Astrocyte (in vitro differentiated cells and primary cell): ENCODE measurements at regions not wholly inside any gene's neighbourhood (a gene's known extent, or its start where the extent isn't known, plus 50 kb on each side); places are given as distances from the start of the nearest gene placed in this dataset.

Experiments used
- DNase-seq: peaks from one replicate; pipeline ENCODE4 v3.0.0-alpha.2; 2010; ENCODE audit warnings: low read depth
- FAIRE-seq: peaks from 2 replicates; lab custom pipeline; 2011; peaks lifted over from hg19 to GRCh38; lab: Jason Lieb, UNC
- H2AFZ ChIP-seq: 2 replicates; pipeline ENCODE4 v1.6.0; 2012; ENCODE audit warnings: low read depth, low read length, inconsistent platforms
- H3K27ac ChIP-seq: 2 replicates; pipeline ENCODE4 v1.5.1; 2011; ENCODE audit warnings: low read depth, low read length, inconsistent platforms
- H3K27me3 ChIP-seq: 2 replicates; pipeline ENCODE4 v1.6.0; 2011; ENCODE audit warnings: low read length, inconsistent platforms; ENCODE audit not compliant: insufficient read depth
- H3K36me3 ChIP-seq: 2 replicates; pipeline ENCODE4 v1.5.1; 2011; ENCODE audit warnings: low read length, inconsistent platforms; ENCODE audit not compliant: insufficient read depth
- H3K4me1 ChIP-seq: 2 replicates; pipeline ENCODE4 v1.5.1; 2011; ENCODE audit warnings: low read length, inconsistent platforms; ENCODE audit not compliant: insufficient read depth
- H3K4me2 ChIP-seq: 2 replicates; pipeline ENCODE4 v1.6.0; 2012; ENCODE audit warnings: low read length, inconsistent platforms
- H3K4me3 ChIP-seq: 2 replicates; pipeline ENCODE4 v1.5.1; 2011; ENCODE audit warnings: low read depth, mild to moderate bottlenecking, low read length, inconsistent platforms; ENCODE audit not compliant: insufficient read depth
- H3K79me2 ChIP-seq: 2 replicates; pipeline ENCODE4 v1.6.0; 2012; ENCODE audit warnings: mild to moderate bottlenecking, low read length, inconsistent platforms; ENCODE audit not compliant: insufficient read depth
- H3K9ac ChIP-seq: 2 replicates; pipeline ENCODE4 v1.6.0; 2012; ENCODE audit warnings: mild to moderate bottlenecking, low read length, inconsistent platforms
- H3K9me3 ChIP-seq: 2 replicates; pipeline ENCODE4 v1.5.1; 2012; ENCODE audit warnings: low read depth, mild to moderate bottlenecking, low read length, inconsistent platforms; ENCODE audit not compliant: insufficient read depth
- H4K20me1 ChIP-seq: 2 replicates; pipeline ENCODE4 v1.6.0; 2012; ENCODE audit warnings: low read length, inconsistent platforms; ENCODE audit not compliant: insufficient read depth
- H3K27ac Mint-ChIP-seq: one replicate; pipeline ENCODE4 v1.8.0; 2021; ENCODE audit warnings: mild to moderate bottlenecking, mixed read lengths; ENCODE audit not compliant: unreplicated experiment
- H3K27me3 Mint-ChIP-seq: one replicate; pipeline ENCODE4 v1.8.0; 2021; ENCODE audit warnings: low read depth, mixed read lengths; ENCODE audit not compliant: unreplicated experiment
- H3K36me3 Mint-ChIP-seq: one replicate; pipeline ENCODE4 v1.8.0; 2021; ENCODE audit warnings: low read depth, mixed read lengths; ENCODE audit not compliant: unreplicated experiment
- H3K4me1 Mint-ChIP-seq: one replicate; pipeline ENCODE4 v1.8.0; 2021; ENCODE audit warnings: low read depth, mixed read lengths; ENCODE audit not compliant: unreplicated experiment
- H3K4me3 Mint-ChIP-seq: one replicate; pipeline ENCODE4 v1.8.0; 2021; ENCODE audit warnings: mild to moderate bottlenecking, moderate library complexity, mixed read lengths; ENCODE audit not compliant: unreplicated experiment
- H3K9me3 Mint-ChIP-seq: one replicate; pipeline ENCODE4 v1.8.0; 2021; ENCODE audit warnings: mild to moderate bottlenecking, mixed read lengths; ENCODE audit not compliant: unreplicated experiment
- EZH2 ChIP-seq: IDR thresholded peaks from 2 replicates; pipeline ENCODE4 v1.6.1; 2012; ENCODE audit warnings: mild to moderate bottlenecking, low read length, inconsistent platforms; ENCODE audit not compliant: insufficient read depth
- TF ChIP-seq, protein P1 (sequence below): IDR thresholded peaks from 2 replicates; pipeline ENCODE4 v1.5.1; 2011; ENCODE audit warnings: low read depth, mild to moderate bottlenecking, inconsistent platforms, low read length, moderate library complexity; ENCODE audit not compliant: insufficient read depth

DNA sequence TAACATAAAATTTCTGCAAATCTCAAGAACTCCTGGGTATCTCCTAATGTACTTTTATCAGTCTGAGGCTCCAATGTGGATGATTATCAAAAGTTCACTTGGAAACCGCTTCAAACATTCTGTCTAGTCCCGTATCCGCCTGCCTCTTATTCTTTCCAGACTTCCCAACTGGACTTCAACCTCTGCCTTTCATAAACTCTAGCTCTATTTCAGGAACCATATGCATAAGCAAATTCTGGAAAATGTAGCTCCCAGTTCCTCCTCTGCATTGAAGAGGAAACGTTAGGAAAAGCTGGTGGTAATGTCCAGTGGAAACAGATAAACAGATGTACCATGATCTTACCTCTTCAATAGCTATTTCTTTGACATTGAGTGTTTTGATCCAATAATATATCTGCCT lies 285.0 kb downstream of the KCNJ2 start:
- no peak overlapping the region for H3K27ac Mint-ChIP-seq

GRCh38 chr17:70454908-70455307 lies 285.6 kb downstream of the KCNJ2 start:
- H3K27me3 Mint-ChIP-seq: no peaks in the 10 kb centered on the region
- no peak for DNase-seq
- H3K9me3 Mint-ChIP-seq: no peaks in the 10 kb centered on the region
- Histone ChIP-seq H3K4me2 (no peak overlapping the region), H3K9me3 (no peaks in the 10 kb centered on the region), H3K9ac (no peak overlapping the region), H3K4me1 (no peaks in the 10 kb centered on the region), H3K36me3 (no peaks in the 10 kb centered on the region), H3K27me3 (no peaks in the 10 kb centered on the region), H2AFZ (no peak overlapping the region), H3K27ac (no peak overlapping the region), H3K79me2 (no peaks in the 10 kb centered on the region), H3K4me3 (no peak overlapping the region), H4K20me1 (no peaks in the 10 kb centered on the region)
- TF ChIP-seq EZH2: no peak
- TF ChIP-seq, protein P1, sequence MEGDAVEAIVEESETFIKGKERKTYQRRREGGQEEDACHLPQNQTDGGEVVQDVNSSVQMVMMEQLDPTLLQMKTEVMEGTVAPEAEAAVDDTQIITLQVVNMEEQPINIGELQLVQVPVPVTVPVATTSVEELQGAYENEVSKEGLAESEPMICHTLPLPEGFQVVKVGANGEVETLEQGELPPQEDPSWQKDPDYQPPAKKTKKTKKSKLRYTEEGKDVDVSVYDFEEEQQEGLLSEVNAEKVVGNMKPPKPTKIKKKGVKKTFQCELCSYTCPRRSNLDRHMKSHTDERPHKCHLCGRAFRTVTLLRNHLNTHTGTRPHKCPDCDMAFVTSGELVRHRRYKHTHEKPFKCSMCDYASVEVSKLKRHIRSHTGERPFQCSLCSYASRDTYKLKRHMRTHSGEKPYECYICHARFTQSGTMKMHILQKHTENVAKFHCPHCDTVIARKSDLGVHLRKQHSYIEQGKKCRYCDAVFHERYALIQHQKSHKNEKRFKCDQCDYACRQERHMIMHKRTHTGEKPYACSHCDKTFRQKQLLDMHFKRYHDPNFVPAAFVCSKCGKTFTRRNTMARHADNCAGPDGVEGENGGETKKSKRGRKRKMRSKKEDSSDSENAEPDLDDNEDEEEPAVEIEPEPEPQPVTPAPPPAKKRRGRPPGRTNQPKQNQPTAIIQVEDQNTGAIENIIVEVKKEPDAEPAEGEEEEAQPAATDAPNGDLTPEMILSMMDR: no peak
- no peak for FAIRE-seq
- H3K4me1 Mint-ChIP-seq: no peaks in the 10 kb centered on the region
- H3K27ac Mint-ChIP-seq: no peak overlapping the region
- H3K4me3 Mint-ChIP-seq: no peak overlapping the region
- no peaks in the 10 kb centered on the region for H3K36me3 Mint-ChIP-seq

More for the DNA sequence above, 285.0 kb downstream of the KCNJ2 start:
- Mint-ChIP-seq H3K4me1 (no peaks in the 10 kb centered on the region), H3K9me3 (no peaks in the 10 kb centered on the region), H3K4me3 (no peak overlapping the region), H3K27me3 (no peaks in the 10 kb centered on the region), H3K36me3 (no peaks in the 10 kb centered on the region)
- Histone ChIP-seq H3K4me3 (no peak overlapping the region), H3K4me2 (no peak overlapping the region), H3K27me3 (no peaks in the 10 kb centered on the region), H3K79me2 (no peaks in the 10 kb centered on the region), H3K36me3 (no peaks in the 10 kb centered on the region), H2AFZ (no peak overlapping the region), H3K4me1 (no peaks in the 10 kb centered on the region), H4K20me1 (no peaks in the 10 kb centered on the region), H3K27ac (no peak overlapping the region), H3K9me3 (no peaks in the 10 kb centered on the region), H3K9ac (no peak overlapping the region)
- TF ChIP-seq, protein P1: no peak
- TF ChIP-seq EZH2: no peak
- FAIRE-seq (no peak), DNase-seq (no peak)

DNA sequence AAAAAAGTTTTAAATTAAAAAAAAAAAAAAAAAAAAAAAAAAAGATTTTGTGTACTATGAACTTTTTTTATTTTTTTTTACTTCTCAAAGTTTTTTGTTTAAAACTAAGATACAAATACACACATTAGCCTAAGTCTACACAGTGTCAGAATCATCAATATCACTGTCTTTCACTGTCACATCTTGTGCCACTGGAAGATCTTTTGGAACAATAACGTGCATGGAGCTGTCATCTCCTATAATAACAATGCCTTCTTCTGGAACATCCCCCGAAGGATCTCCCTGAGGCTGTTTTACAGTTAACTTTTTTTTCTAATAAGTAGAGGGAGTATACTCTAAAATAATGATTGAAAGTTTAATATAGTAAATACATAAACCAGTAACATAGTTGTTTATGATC lies 295.7 kb downstream of the KCNJ2 start:
- H3K27me3 Mint-ChIP-seq: no peaks in the 10 kb centered on the region
- no peak overlapping the region for H3K4me3 Mint-ChIP-seq
- Histone ChIP-seq H3K4me3 (no peak overlapping the region), H4K20me1 (no peaks in the 10 kb centered on the region), H3K79me2 (no peaks in the 10 kb centered on the region), H3K4me1 (no peaks in the 10 kb centered on the region), H3K9me3 (no peaks in the 10 kb centered on the region), H3K4me2 (no peak overlapping the region), H3K27me3 (no peaks in the 10 kb centered on the region), H3K27ac (no peak overlapping the region), H2AFZ (no peak overlapping the region), H3K9ac (no peak overlapping the region), H3K36me3 (no peaks in the 10 kb centered on the region)
- no peaks in the 10 kb centered on the region for H3K9me3 Mint-ChIP-seq
- H3K36me3 Mint-ChIP-seq: no peaks in the 10 kb centered on the region
- no peak for FAIRE-seq
- no peaks in the 10 kb centered on the region for H3K4me1 Mint-ChIP-seq
- TF ChIP-seq EZH2: no peak
- DNase-seq: no peak
- no peak overlapping the region for H3K27ac Mint-ChIP-seq
